H1 (cell line): ENCODE measurements at regions not wholly inside any gene's neighbourhood (a gene's known extent, or its start where the extent isn't known, plus 50 kb on each side); places are given as distances from the start of the nearest gene placed in this dataset.

ENCODE experiments used
- CTCF ChIA-PET: fragments of 300-600 bp; sonication (Branson Sonifier 250); formaldehyde crosslinking; loops from one replicate; lab custom pipeline; 2021; ENCODE audit not compliant: partially characterized antibody; lab: Charles Lee
- POLR2A ChIA-PET: fragments of 300-600 bp; sonication (Branson Sonifier 250); formaldehyde crosslinking; loops from one replicate; lab custom pipeline; 2021; ENCODE audit warnings: inconsistent platforms; ENCODE audit not compliant: partially characterized antibody; lab: Charles Lee
- DNase-seq, 2 experiments: peaks; one replicate each; pipeline versions ENCODE4 v3.0.0 to v3.0.0-alpha.2; 2010 to 2022; ENCODE audit warnings: low spot score in 2 of 2, low read depth in 1 of 2, mixed read lengths in 1 of 2
- FAIRE-seq: peaks from 2 replicates; lab custom pipeline; 2011; peaks lifted over from hg19 to GRCh38; lab: Jason Lieb, UNC
- H2AFZ ChIP-seq: 2 replicates; pipeline ENCODE4 v1.8.1; 2012; ENCODE audit warnings: low read length, inconsistent platforms
- H2AK5ac ChIP-seq: 2 replicates; pipeline ENCODE4 v1.6.1; 2013; ENCODE audit warnings: low read depth, low read length
- H2BK120ac ChIP-seq: replicated peaks from 2 replicates; pipeline ENCODE3; 2013; ENCODE audit warnings: low read depth, low read length, inconsistent platforms
- H2BK12ac ChIP-seq: 2 replicates; pipeline ENCODE4 v1.6.1; 2013; ENCODE audit warnings: low read depth, low read length
- H2BK15ac ChIP-seq: 2 replicates; pipeline ENCODE4 v1.6.1; 2013; ENCODE audit warnings: low read length
- H2BK20ac ChIP-seq: 2 replicates; pipeline ENCODE4 v1.6.1; 2013; ENCODE audit warnings: low read length
- H2BK5ac ChIP-seq: 2 replicates; pipeline ENCODE4 v1.6.1; 2013; ENCODE audit warnings: low read depth, low read length
- H3K14ac ChIP-seq: 2 replicates; pipeline ENCODE4 v1.6.1; 2013; ENCODE audit warnings: inconsistent platforms; ENCODE audit not compliant: insufficient read length
- H3K18ac ChIP-seq: 2 replicates; pipeline ENCODE4 v1.6.1; 2013; ENCODE audit warnings: low read length; ENCODE audit errors: extremely low read depth
- H3K23ac ChIP-seq: 2 replicates; pipeline ENCODE4 v1.6.1; 2013; ENCODE audit warnings: inconsistent platforms; ENCODE audit not compliant: insufficient read length
- H3K23me2 ChIP-seq: 2 replicates; pipeline ENCODE4 v1.6.1; 2013; ENCODE audit warnings: low read depth, low read length
- H3K27ac ChIP-seq: 2 replicates; pipeline ENCODE4 v1.6.1; 2011; ENCODE audit warnings: low read depth, low read length, inconsistent platforms
- H3K27me3 ChIP-seq, 4 experiments: replicated peaks in 1 of 4; 1 replicate in 1 of 4; 2 replicates in 3 of 4; pipeline versions ENCODE4 v1.6.1 to v1.8.1; 2011 to 2013; ENCODE audit warnings: low read length in 3 of 4, mild to moderate bottlenecking in 3 of 4, inconsistent platforms in 2 of 4, mixed read lengths in 2 of 4, moderate library complexity in 1 of 4; ENCODE audit not compliant: control insufficient read depth in 3 of 4, insufficient read depth in 3 of 4; ENCODE audit errors: extremely low read depth in 1 of 4
- H3K36me3 ChIP-seq, 4 experiments: 2 replicates each; pipeline versions ENCODE4 v1.6.1 to v1.8.1; 2011 to 2013; ENCODE audit warnings: mild to moderate bottlenecking in 4 of 4, low read length in 3 of 4, moderate library complexity in 2 of 4, control low read depth in 1 of 4, inconsistent platforms in 1 of 4; ENCODE audit not compliant: insufficient read depth in 4 of 4, control insufficient read depth in 2 of 4
- H3K4ac ChIP-seq: replicated peaks from 2 replicates; pipeline ENCODE3; 2013; ENCODE audit warnings: low read length, low read depth, mixed read lengths, inconsistent platforms; ENCODE audit not compliant: insufficient read length
- H3K4me1 ChIP-seq, 4 experiments: replicated peaks in 1 of 4; 1 replicate in 1 of 4; 2 replicates in 3 of 4; pipeline versions ENCODE4 v1.6.1 to v1.8.1; 2011 to 2013; ENCODE audit warnings: low read length in 3 of 4, inconsistent platforms in 2 of 4, mixed read lengths in 1 of 4; ENCODE audit not compliant: insufficient read depth in 4 of 4, control insufficient read depth in 3 of 4
- H3K4me2 ChIP-seq, 2 experiments: 2 replicates each; pipeline versions ENCODE4 v1.6.1 to v1.8.1; 2011 to 2013; ENCODE audit warnings: low read depth in 2 of 2, low read length in 2 of 2, control low read depth in 1 of 2, inconsistent platforms in 1 of 2, mild to moderate bottlenecking in 1 of 2; ENCODE audit not compliant: insufficient read depth in 1 of 2
- H3K4me3 ChIP-seq, 4 experiments: fragments of 200-600, 300-600 bp in 1 of 4; sonication (generic), shearing (Covaris generic), sonication (Bioruptor Twin) in 1 of 4; 2 replicates each; pipeline versions ENCODE4 v1.5.1 to v1.8.1; 2011 to 2016; ENCODE audit warnings: low read length in 4 of 4, low read depth in 3 of 4, control low read depth in 2 of 4, inconsistent platforms in 2 of 4, mild to moderate bottlenecking in 2 of 4, mixed read lengths in 1 of 4, moderate library complexity in 1 of 4; ENCODE audit not compliant: insufficient read depth in 2 of 4; ENCODE audit errors: extremely low read depth in 1 of 4
- H3K56ac ChIP-seq: replicated peaks from 2 replicates; pipeline ENCODE3; 2013; ENCODE audit warnings: low read depth, mild to moderate bottlenecking, mixed read lengths, low read length, inconsistent platforms; ENCODE audit not compliant: insufficient read length
- H3K79me1 ChIP-seq: 2 replicates; pipeline ENCODE4 v1.6.1; 2013; ENCODE audit warnings: low read depth, low read length, control low read depth
- H3K79me2 ChIP-seq, 2 experiments: 2 replicates each; pipeline versions ENCODE4 v1.6.1 to v1.8.1; 2012 to 2013; ENCODE audit warnings: low read length in 2 of 2, mild to moderate bottlenecking in 2 of 2, inconsistent platforms in 1 of 2; ENCODE audit not compliant: insufficient read depth in 2 of 2, control insufficient read depth in 1 of 2
- H3K9ac ChIP-seq, 4 experiments: replicated peaks in 1 of 4; 1 replicate in 1 of 4; 2 replicates in 3 of 4; pipeline versions ENCODE4 v1.6.1 to v1.8.1; 2011 to 2013; ENCODE audit warnings: low read depth in 3 of 4, low read length in 3 of 4, control low read depth in 2 of 4, mild to moderate bottlenecking in 2 of 4, moderate library complexity in 2 of 4, inconsistent platforms in 1 of 4; ENCODE audit errors: extremely low read depth in 1 of 4
- H3K9me3 ChIP-seq, 2 experiments: 2 replicates each; pipeline versions ENCODE4 v1.6.1 to v1.8.1; 2012 to 2013; ENCODE audit warnings: mild to moderate bottlenecking in 2 of 2, moderate library complexity in 2 of 2, control low read depth in 1 of 2, inconsistent platforms in 1 of 2, low read depth in 1 of 2, low read length in 1 of 2, mixed read lengths in 1 of 2; ENCODE audit not compliant: insufficient read depth in 2 of 2
- H4K20me1 ChIP-seq, 2 experiments: replicated peaks in 1 of 2; 2 replicates each; pipeline versions ENCODE3 to v1.8.1; 2011 to 2013; ENCODE audit warnings: inconsistent platforms in 2 of 2, low read length in 2 of 2, mild to moderate bottlenecking in 1 of 2; ENCODE audit not compliant: insufficient read depth in 2 of 2, control insufficient read depth in 1 of 2
- H4K5ac ChIP-seq: 2 replicates; pipeline ENCODE4 v1.6.1; 2013; ENCODE audit warnings: low read length, low read depth, mixed read lengths, inconsistent platforms; ENCODE audit not compliant: insufficient read length
- H4K8ac ChIP-seq: 2 replicates; pipeline ENCODE4 v1.8.0; 2013; ENCODE audit warnings: mild to moderate bottlenecking, moderate library complexity, low read length, inconsistent platforms; ENCODE audit not compliant: insufficient read depth; ENCODE audit errors: extremely low read depth
- H4K91ac ChIP-seq: replicated peaks from 2 replicates; pipeline ENCODE3; 2013; ENCODE audit warnings: low read length, mixed read lengths, inconsistent platforms; ENCODE audit not compliant: insufficient read length
- EGR1 ChIP-seq: IDR thresholded peaks from 2 replicates; pipeline ENCODE4 v1.6.1; 2011; ENCODE audit warnings: low read depth, low read length, borderline replicate concordance
- PHF8 ChIP-seq: fragments of 200-600 bp; sonication (generic); conservative IDR thresholded peaks from 2 replicates; pipeline ENCODE4 v1.7.1; 2012; ENCODE audit warnings: low read depth, mild to moderate bottlenecking, inconsistent platforms, low read length, moderate library complexity
- TBP ChIP-seq: IDR thresholded peaks from 2 replicates; pipeline ENCODE4 v1.6.1; 2011; ENCODE audit warnings: low read depth, low read length, improper control_type of control experiment

DNA sequence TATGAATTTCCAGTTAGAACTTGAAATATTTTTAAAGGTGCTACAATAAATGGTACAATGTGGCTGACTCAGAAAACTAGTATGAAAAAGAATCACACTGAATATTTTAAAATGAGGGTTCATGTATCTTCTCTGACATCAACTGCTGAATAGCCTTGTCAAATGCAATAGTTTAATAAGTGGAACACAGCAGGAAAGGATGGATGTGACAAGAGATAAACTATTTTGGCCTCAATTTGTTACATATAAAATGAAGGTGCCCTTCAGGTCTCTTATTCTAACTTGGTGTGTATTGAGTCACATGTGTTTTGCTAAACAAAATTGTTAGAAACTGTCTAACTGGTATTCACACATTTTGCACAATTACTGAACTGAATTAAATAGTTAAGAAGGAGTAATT lies 1018.4 kb upstream of the PCDH20 start:
- no peaks in the 10 kb centered on the region for H3K79me2 ChIP-seq
- no peak overlapping the region for H2BK120ac ChIP-seq
- no peak overlapping the region for H2AK5ac ChIP-seq
- H3K4me1 ChIP-seq, result no peaks in the 10 kb centered on the region
- H2BK12ac ChIP-seq, result no peak overlapping the region
- H3K18ac ChIP-seq, result no peak overlapping the region
- FAIRE-seq (no peak), DNase-seq (no peak)
- H3K23ac ChIP-seq, result no peak overlapping the region
- H2BK5ac ChIP-seq, result no peak overlapping the region
- CTCF ChIA-PET, result interaction anchor here (0.5 kb wide), 1 partner anchor 257 kb away, joined by 3 read pairs; no protein-coding TSS in a partner anchor
- H3K23me2 ChIP-seq, result no peaks in the 10 kb centered on the region
- H2AFZ ChIP-seq, result no peak overlapping the region
- no peaks in the 10 kb centered on the region for H3K27me3 ChIP-seq
- no peaks in the 10 kb centered on the region for H4K20me1 ChIP-seq
- H3K56ac ChIP-seq, result no peak overlapping the region
- H4K8ac ChIP-seq, result no peak overlapping the region
- H3K36me3 ChIP-seq, result no peaks in the 10 kb centered on the region
- H2BK20ac ChIP-seq, result no peak overlapping the region
- POLR2A ChIA-PET, result no interaction called here
- H3K9me3 ChIP-seq, result no peaks in the 10 kb centered on the region
- no peak overlapping the region for H3K14ac ChIP-seq
- no peaks in the 10 kb centered on the region for H3K79me1 ChIP-seq
- no peak overlapping the region for H3K4me3 ChIP-seq
- no peak overlapping the region for H4K91ac ChIP-seq
- no peak overlapping the region for H3K9ac ChIP-seq
- no peak overlapping the region for H3K27ac ChIP-seq
- no peak overlapping the region for H3K4ac ChIP-seq
- no peak overlapping the region for H2BK15ac ChIP-seq
- H4K5ac ChIP-seq, result no peak overlapping the region
- H3K4me2 ChIP-seq, result no peak overlapping the region
- no peak for TF ChIP-seq TBP
- no peak for TF ChIP-seq EGR1
- no peak for TF ChIP-seq PHF8
